HEK293T (cell line): ENCODE measurements at regions not wholly inside any gene's neighbourhood (a gene's known extent, or its start where the extent isn't known, plus 50 kb on each side); places are given as distances from the start of the nearest gene placed in this dataset.

Experiments used
- FOXM1 ChIP-seq: fragments of 450-650 bp; IDR thresholded peaks from 2 replicates; pipeline ENCODE4 v1.6.1; 2017; ENCODE audit warnings: mild to moderate bottlenecking, borderline replicate concordance
- NFRKB ChIP-seq: fragments of 450-650 bp; IDR thresholded peaks from 2 replicates; pipeline ENCODE4 v1.6.1; 2016; ENCODE audit warnings: mild to moderate bottlenecking, moderate library complexity
- SP1 ChIP-seq: fragments of 450-650 bp; IDR thresholded peaks from 2 replicates; pipeline ENCODE4 v1.6.1; 2017

DNA sequence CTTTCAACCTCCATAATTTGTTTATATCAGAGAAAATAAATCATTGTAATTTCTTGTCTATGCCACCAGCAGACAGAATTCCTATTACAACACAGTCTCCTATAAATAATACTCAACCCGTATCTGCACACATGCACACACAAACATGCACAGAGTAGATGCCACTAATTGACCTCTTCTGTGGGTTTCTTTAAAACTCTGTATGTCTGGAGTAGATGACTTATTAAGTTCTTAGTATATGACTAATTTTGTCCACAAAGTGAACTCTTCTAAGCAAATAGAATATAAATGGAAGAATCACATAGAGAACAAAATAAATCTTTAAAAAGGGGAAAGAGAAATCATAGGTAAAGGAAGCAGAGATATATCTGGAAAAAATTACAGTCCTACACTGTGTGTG, 452.3 kb downstream of the MTRR start:
- TF ChIP-seq SP1 (no peak), NFRKB (no peak), FOXM1 (no peak)
